Mesenchymal stem cell (in vitro differentiated cells and primary cell): ENCODE measurements at regions not wholly inside any gene's neighbourhood (a gene's known extent, or its start where the extent isn't known, plus 50 kb on each side); places are given as distances from the start of the nearest gene placed in this dataset.

Source experiments
- DNase-seq: peaks from one replicate; pipeline ENCODE4 v3.0.0-alpha.2; 2013
- H2AFZ ChIP-seq: one replicate; pipeline ENCODE4 v1.6.1; 2013; ENCODE audit warnings: low read depth, mild to moderate bottlenecking, control low read depth, inconsistent platforms, low read length, moderate library complexity
- H2AK5ac ChIP-seq: 2 replicates; pipeline ENCODE4 v1.6.1; 2013; ENCODE audit warnings: low read length, moderate library complexity, mild to moderate bottlenecking, inconsistent platforms; ENCODE audit not compliant: severe bottlenecking
- H2BK120ac ChIP-seq: one replicate; pipeline ENCODE4 v1.6.1; 2013; ENCODE audit warnings: low read depth, mild to moderate bottlenecking, inconsistent platforms, low read length, moderate library complexity
- H2BK12ac ChIP-seq, 2 experiments: one replicate each; pipeline ENCODE4 v1.6.1; 2013; ENCODE audit warnings: inconsistent platforms in 2 of 2, low read length in 2 of 2, mild to moderate bottlenecking in 2 of 2, moderate library complexity in 2 of 2, control low read depth in 1 of 2
- H2BK15ac ChIP-seq: one replicate; pipeline ENCODE4 v1.6.1; 2013; ENCODE audit warnings: mild to moderate bottlenecking, low read depth, inconsistent platforms; ENCODE audit not compliant: poor library complexity, severe bottlenecking
- H2BK5ac ChIP-seq: 2 replicates; pipeline ENCODE4 v1.6.1; 2013; ENCODE audit warnings: low read depth, mild to moderate bottlenecking, low read length, control low read depth, inconsistent platforms; ENCODE audit not compliant: poor library complexity, severe bottlenecking
- H3K14ac ChIP-seq, 2 experiments: one replicate each; pipeline ENCODE4 v1.6.1; 2013; ENCODE audit warnings: inconsistent platforms in 2 of 2, low read length in 2 of 2, control low read depth in 1 of 2, mild to moderate bottlenecking in 1 of 2, moderate library complexity in 1 of 2
- H3K18ac ChIP-seq, 2 experiments: one replicate each; pipeline ENCODE4 v1.6.1; 2013; ENCODE audit warnings: inconsistent platforms in 2 of 2, low read length in 2 of 2, control low read depth in 1 of 2, low read depth in 1 of 2, mild to moderate bottlenecking in 1 of 2
- H3K23ac ChIP-seq, 2 experiments: one replicate each; pipeline ENCODE4 v1.6.1; 2013; ENCODE audit warnings: inconsistent platforms in 2 of 2, low read length in 2 of 2, mild to moderate bottlenecking in 2 of 2, moderate library complexity in 2 of 2, control low read depth in 1 of 2
- H3K27ac ChIP-seq: 2 replicates; pipeline ENCODE4 v1.5.1; 2013; ENCODE audit warnings: mild to moderate bottlenecking, moderate library complexity, low read length, control low read depth, inconsistent platforms; ENCODE audit not compliant: poor library complexity, severe bottlenecking
- H3K27me3 ChIP-seq, 2 experiments: 2 replicates each; pipeline versions ENCODE4 v1.6.1 to v1.7.0; 2013; ENCODE audit warnings: low read length in 2 of 2, mild to moderate bottlenecking in 2 of 2, moderate library complexity in 2 of 2, control low read depth in 1 of 2, inconsistent platforms in 1 of 2; ENCODE audit not compliant: control insufficient read depth in 1 of 2, insufficient read depth in 1 of 2
- H3K36me3 ChIP-seq, 2 experiments: 2 replicates each; pipeline versions ENCODE4 v1.6.1 to v1.7.0; 2013; ENCODE audit warnings: low read length in 2 of 2, control low read depth in 1 of 2, inconsistent platforms in 1 of 2, low read depth in 1 of 2, mild to moderate bottlenecking in 1 of 2; ENCODE audit not compliant: insufficient read depth in 2 of 2, control insufficient read depth in 1 of 2
- H3K4ac ChIP-seq, 2 experiments: one replicate each; pipeline ENCODE4 v1.6.1; 2013; ENCODE audit warnings: inconsistent platforms in 2 of 2, low read length in 2 of 2, mild to moderate bottlenecking in 2 of 2, moderate library complexity in 2 of 2, control low read depth in 1 of 2, low read depth in 1 of 2
- H3K4me1 ChIP-seq: 2 replicates; pipeline ENCODE4 v1.6.1; 2013; ENCODE audit warnings: low read depth, low read length, control low read depth; ENCODE audit not compliant: control insufficient read depth, insufficient read depth
- H3K4me2 ChIP-seq: 2 replicates; pipeline ENCODE4 v1.6.1; 2013; ENCODE audit warnings: low read length, mild to moderate bottlenecking, inconsistent platforms; ENCODE audit not compliant: poor library complexity, severe bottlenecking
- H3K4me3 ChIP-seq, 2 experiments: 2 replicates each; pipeline versions ENCODE4 v1.5.1 to v1.7.0; 2013; ENCODE audit warnings: low read length in 2 of 2, mild to moderate bottlenecking in 2 of 2, control low read depth in 1 of 2, low read depth in 1 of 2; ENCODE audit not compliant: insufficient read depth in 1 of 2
- H3K79me1 ChIP-seq: replicated peaks from 2 replicates; pipeline ENCODE4 v1.6.1; 2013; ENCODE audit warnings: mild to moderate bottlenecking, control low read depth, low read length, inconsistent platforms; ENCODE audit not compliant: poor library complexity, severe bottlenecking
- H3K9ac ChIP-seq: 2 replicates; pipeline ENCODE4 v1.7.0; 2013; ENCODE audit warnings: mild to moderate bottlenecking, low read length, moderate library complexity
- H3K9me3 ChIP-seq: 2 replicates; pipeline ENCODE4 v1.7.0; 2013; ENCODE audit warnings: mild to moderate bottlenecking, low read length; ENCODE audit not compliant: control insufficient read depth
- H4K8ac ChIP-seq: one replicate; pipeline ENCODE4 v1.6.1; 2013; ENCODE audit warnings: inconsistent platforms, mild to moderate bottlenecking, low read length, moderate library complexity
- H4K91ac ChIP-seq: one replicate; pipeline ENCODE4 v1.6.1; 2013; ENCODE audit warnings: mild to moderate bottlenecking, low read length, inconsistent platforms
- WGBS: methylation state at CpG from one replicate; pipeline ENCODE4 v1.1.7; 2013; ENCODE audit warnings: mixed read lengths; 5-methylcytosine and 5-hydroxymethylcytosine counted together

- Histone ChIP-seq H4K91ac (no peak overlapping the region), H3K4me2 (no peak overlapping the region), H2BK15ac (no peak overlapping the region), H3K36me3 (no peaks in the 10 kb centered on the region), H3K27me3 (no peaks in the 10 kb centered on the region), H3K79me1 (no peaks in the 10 kb centered on the region), H3K18ac (no peak overlapping the region), H3K27ac (no peak overlapping the region), H3K4ac (no peak overlapping the region), H2AK5ac (no peak overlapping the region), H3K4me3 (no peak overlapping the region), H3K4me1 (no peaks in the 10 kb centered on the region), H3K23ac (no peak overlapping the region), H2BK12ac (no peak overlapping the region), H3K9ac (no peak overlapping the region), H3K9me3 (no peaks in the 10 kb centered on the region), H3K14ac (no peak overlapping the region), H2BK120ac (no peak overlapping the region), H2AFZ (no peak overlapping the region), H4K8ac (no peak overlapping the region), H2BK5ac (no peak overlapping the region)
- 82% methylated on average over 4 of the region's 4 CpGs for WGBS
- DNase-seq, result no peak
Measured at GRCh38 chr18:56333146-56333545, 305.2 kb downstream of the TXNL1 start.

GRCh38 chr18:56332371-56332770 lies 306.0 kb downstream of the TXNL1 start:
- Histone ChIP-seq H3K4me3 (no peak overlapping the region), H3K27me3 (no peaks in the 10 kb centered on the region), H3K79me1 (no peaks in the 10 kb centered on the region), H2BK12ac (no peak overlapping the region), H3K27ac (no peak overlapping the region), H3K14ac (no peak overlapping the region), H2AK5ac (no peak overlapping the region), H3K9me3 (no peaks in the 10 kb centered on the region), H2AFZ (no peak overlapping the region), H3K18ac (no peak overlapping the region), H3K36me3 (no peaks in the 10 kb centered on the region), H2BK15ac (no peak overlapping the region), H3K4me1 (no peaks in the 10 kb centered on the region), H3K4ac (no peak overlapping the region), H4K91ac (no peak overlapping the region), H3K23ac (no peak overlapping the region), H2BK5ac (no peak overlapping the region), H3K4me2 (no peak overlapping the region), H2BK120ac (no peak overlapping the region), H4K8ac (no peak overlapping the region), H3K9ac (no peak overlapping the region)
- no peak for DNase-seq
- WGBS, result 90% methylated on average over 2 of the region's 4 CpGs

- H2BK15ac ChIP-seq, result no peak overlapping the region
- no peaks in the 10 kb centered on the region for H3K27me3 ChIP-seq
- no peaks in the 10 kb centered on the region for H3K79me1 ChIP-seq
- H3K14ac ChIP-seq, result no peak overlapping the region
- no peak overlapping the region for H3K18ac ChIP-seq
- H4K91ac ChIP-seq, result no peak overlapping the region
- 51% methylated on average over 7 of the region's 9 CpGs for WGBS
- H3K9me3 ChIP-seq, result no peaks in the 10 kb centered on the region
- H3K23ac ChIP-seq, result no peak overlapping the region
- H4K8ac ChIP-seq, result no peak overlapping the region
- no peaks in the 10 kb centered on the region for H3K36me3 ChIP-seq
- DNase-seq, result no peak
- no peak overlapping the region for H2AK5ac ChIP-seq
- no peaks in the 10 kb centered on the region for H3K4me1 ChIP-seq
- no peak overlapping the region for H2BK5ac ChIP-seq
- no peak overlapping the region for H2BK120ac ChIP-seq
- no peak overlapping the region for H3K27ac ChIP-seq
- no peak overlapping the region for H3K4me3 ChIP-seq
- no peak overlapping the region for H3K4me2 ChIP-seq
- no peak overlapping the region for H2AFZ ChIP-seq
- no peak overlapping the region for H3K4ac ChIP-seq
- H3K9ac ChIP-seq, result no peak overlapping the region
- H2BK12ac ChIP-seq, result no peak overlapping the region
Measured at GRCh38 chr18:56330366-56331110, 307.9 kb downstream of the TXNL1 start.

- no peak overlapping the region for H3K18ac ChIP-seq
- H2BK15ac ChIP-seq, result no peak overlapping the region
- no peak overlapping the region for H2BK5ac ChIP-seq
- H4K91ac ChIP-seq, result no peak overlapping the region
- no peak overlapping the region for H3K4me2 ChIP-seq
- no peak overlapping the region for H3K14ac ChIP-seq
- no peak overlapping the region for H3K27ac ChIP-seq
- DNase-seq, result no peak
- no peak overlapping the region for H2BK120ac ChIP-seq
- no peak overlapping the region for H3K9ac ChIP-seq
- no peak overlapping the region for H2BK12ac ChIP-seq
- WGBS, result 60% methylated on average over 1 of the region's 1 CpG
- H3K4me3 ChIP-seq, result no peak overlapping the region
- H3K79me1 ChIP-seq, result no peaks in the 10 kb centered on the region
- no peak overlapping the region for H2AFZ ChIP-seq
- no peaks in the 10 kb centered on the region for H3K36me3 ChIP-seq
- no peaks in the 10 kb centered on the region for H3K27me3 ChIP-seq
- no peak overlapping the region for H2AK5ac ChIP-seq
- no peak overlapping the region for H3K4ac ChIP-seq
- no peak overlapping the region for H4K8ac ChIP-seq
- H3K9me3 ChIP-seq, result no peaks in the 10 kb centered on the region
- H3K23ac ChIP-seq, result no peak overlapping the region
- H3K4me1 ChIP-seq, result no peaks in the 10 kb centered on the region
Measured at GRCh38 chr18:56329536-56329935, 308.9 kb downstream of the TXNL1 start.
